H1 (cell line): ENCODE measurements at regions not wholly inside any gene's neighbourhood (a gene's known extent, or its start where the extent isn't known, plus 50 kb on each side); places are given as distances from the start of the nearest gene placed in this dataset.
"Not testable (repeated sequence)": the region's sequence is repeated elsewhere in the genome, so short reads cannot be mapped to it uniquely, and the experiment has no call there.

Experiments used
- CREB1 ChIP-seq: IDR thresholded peaks from 2 replicates; pipeline ENCODE4 v1.6.1; 2012; ENCODE audit warnings: inconsistent platforms
- CTCF ChIP-seq, 3 experiments: IDR thresholded peaks; 1 replicate in 2 of 3; 2 replicates in 1 of 3; pipeline versions ENCODE4 v1.5.1 to v1.6.1; 2011; ENCODE audit warnings: low read length in 3 of 3, mild to moderate bottlenecking in 3 of 3, inconsistent platforms in 2 of 3, low read depth in 1 of 3, moderate library complexity in 1 of 3; ENCODE audit not compliant: insufficient read depth in 1 of 3; ENCODE audit errors: control extremely low read depth in 1 of 3
- EP300 ChIP-seq, 2 experiments: IDR thresholded peaks; 1 replicate in 1 of 2; 2 replicates in 1 of 2; pipeline ENCODE4 v1.6.1; 2011 to 2012; ENCODE audit warnings: low read depth in 2 of 2, low read length in 2 of 2, mild to moderate bottlenecking in 2 of 2, borderline replicate concordance in 1 of 2, inconsistent platforms in 1 of 2, moderate library complexity in 1 of 2
- POLR2A ChIP-seq, 2 experiments: IDR thresholded peaks; 1 replicate in 1 of 2; 2 replicates in 1 of 2; pipeline ENCODE4 v1.6.1; 2011; ENCODE audit warnings: low read depth in 2 of 2, low read length in 2 of 2, mild to moderate bottlenecking in 2 of 2; ENCODE audit errors: control extremely low read depth in 1 of 2
- RAD21 ChIP-seq, 2 experiments: IDR thresholded peaks in 1 of 2; conservative IDR thresholded peaks in 1 of 2; 2 replicates each; pipeline ENCODE4 v1.6.1; 2011; ENCODE audit warnings: low read depth in 2 of 2, low read length in 2 of 2, improper control_type of control experiment in 1 of 2, inconsistent platforms in 1 of 2, mild to moderate bottlenecking in 1 of 2, moderate library complexity in 1 of 2

GRCh38 chr10:42243002-42243401 lies 395.4 kb downstream of the ZNF33B start:
- TF ChIP-seq EP300 (IDR thresholded peaks at IDR 0.05; ENCODE audit: borderline replicate concordance in 1 of 2, low read depth in 2 of 2, low read length in 2 of 2); CTCF (IDR thresholded peaks at IDR 0.05; ENCODE audit: control extremely low read depth in 1 of 3, insufficient read depth in 1 of 3, low read depth in 1 of 3, low read length in 3 of 3); CREB1; POLR2A (IDR thresholded peaks at IDR 0.05; ENCODE audit: control extremely low read depth in 1 of 2, low read depth in 2 of 2, low read length in 2 of 2); RAD21 (IDR thresholded peaks at IDR 0.05 in 1 of 2, conservative IDR thresholded peaks at IDR 0.05 in 1 of 2; ENCODE audit: low read depth in 2 of 2, low read length in 2 of 2): not testable (repeated sequence)
